Fibroblast of lung (primary cell): ENCODE measurements at regions not wholly inside any gene's neighbourhood (a gene's known extent, or its start where the extent isn't known, plus 50 kb on each side); places are given as distances from the start of the nearest gene placed in this dataset.

Experiments
- DNase-seq, 2 donors: peaks; one replicate each; pipeline versions ENCODE4 v3.0.0 to v3.0.0-alpha.2; 2010; ENCODE audit warnings: low read depth in 2 of 2
- H2AFZ ChIP-seq: 2 replicates; pipeline ENCODE4 v1.5.1; 2012; ENCODE audit warnings: low read length, control low read depth, inconsistent platforms
- H3K27ac ChIP-seq: 2 replicates; pipeline ENCODE4 v1.5.1; 2011; ENCODE audit warnings: low read length, control low read depth; ENCODE audit not compliant: insufficient read depth
- H3K27me3 ChIP-seq: 2 replicates; pipeline ENCODE4 v1.5.1; 2011; ENCODE audit warnings: mild to moderate bottlenecking, low read length; ENCODE audit not compliant: control insufficient read depth, insufficient read depth
- H3K36me3 ChIP-seq: 2 replicates; pipeline ENCODE4 v1.5.1; 2011; ENCODE audit warnings: low read length; ENCODE audit not compliant: control insufficient read depth, insufficient read depth
- H3K4me1 ChIP-seq: 2 replicates; pipeline ENCODE4 v1.5.1; 2011; ENCODE audit warnings: low read length; ENCODE audit not compliant: control insufficient read depth, insufficient read depth; ENCODE audit errors: extremely low read depth
- H3K4me2 ChIP-seq: 2 replicates; pipeline ENCODE4 v1.5.1; 2011; ENCODE audit warnings: low read length, control low read depth; ENCODE audit not compliant: insufficient read depth; ENCODE audit errors: extremely low read depth
- H3K4me3 ChIP-seq, 4 experiments: fragments of 200-600 bp in 1 of 4; sonication (generic) in 1 of 4; replicated peaks in 1 of 4; 2 replicates each; pipeline ENCODE4 v1.5.1; 2011 to 2016; ENCODE audit warnings: low read length in 4 of 4, low read depth in 3 of 4, mild to moderate bottlenecking in 3 of 4, control low read depth in 2 of 4, inconsistent platforms in 1 of 4, mixed read lengths in 1 of 4; ENCODE audit not compliant: insufficient read depth in 1 of 4; ENCODE audit errors: control extremely low read depth in 1 of 4
- H3K79me2 ChIP-seq: 2 replicates; pipeline ENCODE4 v1.5.1; 2012; ENCODE audit warnings: mild to moderate bottlenecking, low read length, inconsistent platforms; ENCODE audit not compliant: control insufficient read depth, insufficient read depth
- H3K9ac ChIP-seq: 2 replicates; pipeline ENCODE4 v1.5.1; 2011; ENCODE audit warnings: mild to moderate bottlenecking, low read length, control low read depth; ENCODE audit not compliant: insufficient read depth
- H3K9me3 ChIP-seq: 2 replicates; pipeline ENCODE4 v1.5.1; 2012; ENCODE audit warnings: low read depth, low read length; ENCODE audit not compliant: control insufficient read depth, insufficient read depth
- H4K20me1 ChIP-seq: 2 replicates; pipeline ENCODE4 v1.5.1; 2011; ENCODE audit warnings: low read length; ENCODE audit not compliant: control insufficient read depth, insufficient read depth; ENCODE audit errors: extremely low read depth
- EZH2 ChIP-seq: IDR thresholded peaks from 2 replicates; pipeline ENCODE4 v1.5.1; 2012; ENCODE audit warnings: low read length, control low read depth, mild to moderate bottlenecking; ENCODE audit errors: missing control alignments
- TF ChIP-seq, protein P1 (sequence below), 2 donors: IDR thresholded peaks in 1 of 2; conservative IDR thresholded peaks in 1 of 2; 1 replicate in 1 of 2; 2 replicates in 1 of 2; pipeline ENCODE4 v1.5.1; 2011 to 2012; ENCODE audit warnings: low read length in 2 of 2, control low read depth in 1 of 2, inconsistent platforms in 1 of 2, low read depth in 1 of 2, mild to moderate bottlenecking in 1 of 2

DNA sequence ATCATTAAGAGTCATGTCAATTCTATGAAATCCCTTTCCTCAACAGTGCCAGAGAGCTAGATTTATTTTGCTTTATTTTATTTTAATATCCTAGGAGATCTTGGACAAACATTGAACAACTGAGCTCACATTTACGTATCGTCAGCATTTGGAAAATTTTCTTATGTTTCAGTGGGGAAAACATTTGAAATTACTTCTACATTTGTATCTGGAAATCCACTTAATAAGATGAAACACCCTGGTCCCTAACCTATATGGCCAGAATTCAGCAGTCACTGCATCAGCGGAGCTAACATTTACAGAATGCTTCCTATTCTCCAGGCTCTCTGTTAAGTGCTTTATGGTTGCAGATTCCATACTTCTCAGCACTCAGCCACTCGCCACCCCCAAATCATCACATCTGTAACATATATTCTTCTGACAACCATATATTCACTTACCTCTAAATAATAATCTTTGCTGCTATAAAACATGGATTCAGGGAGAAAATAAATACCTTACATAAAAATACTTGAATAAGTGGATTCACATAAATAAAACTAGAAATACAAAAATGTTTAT, 773.9 kb downstream of the JRKL start:
- H3K36me3 ChIP-seq, result no peaks in the 10 kb centered on the region

DNA sequence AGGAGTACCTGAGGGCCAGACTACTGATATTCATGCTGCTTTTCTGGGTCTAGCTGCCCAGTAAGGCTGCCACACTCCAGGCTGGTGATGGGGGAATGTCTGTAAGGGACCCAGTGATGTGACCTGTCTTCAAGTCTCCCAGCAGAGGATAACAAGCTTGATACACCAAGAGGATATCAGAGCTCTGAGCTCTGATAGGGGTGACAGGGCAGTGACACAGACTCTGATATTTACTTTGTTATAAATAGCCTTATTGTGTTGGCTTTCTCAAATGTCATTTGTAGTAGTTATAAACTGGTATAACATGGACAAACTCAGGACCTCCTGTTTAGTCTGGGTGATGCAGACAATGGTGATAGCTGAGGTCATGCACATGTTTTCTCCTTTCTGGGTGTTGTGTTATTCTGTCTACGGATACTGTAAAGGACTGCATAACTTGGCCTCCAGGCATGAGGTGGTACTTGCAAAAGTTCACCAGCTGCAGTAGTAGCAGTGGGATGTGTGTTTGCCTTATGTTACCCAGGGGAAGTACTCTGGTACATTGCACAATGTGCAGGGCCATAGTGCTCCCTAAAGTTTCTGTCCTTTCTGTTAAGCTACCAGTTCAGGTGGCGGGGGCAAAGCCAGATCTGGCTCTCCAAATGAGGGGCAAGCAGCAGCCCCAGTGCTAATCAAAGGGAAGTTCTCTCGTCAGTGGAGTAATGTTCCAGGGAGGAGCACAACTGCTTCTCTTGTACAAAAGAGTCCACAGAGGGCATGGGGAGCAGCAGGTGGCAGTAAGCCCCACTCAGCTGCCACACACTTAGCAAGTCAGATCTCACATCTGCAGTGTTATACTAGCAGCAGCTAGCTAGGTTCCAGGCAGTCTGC, 812.2 kb downstream of the JRKL start:
- Histone ChIP-seq H3K79me2 (no peaks in the 10 kb centered on the region), H3K9me3 (no peaks in the 10 kb centered on the region), H3K36me3 (no peaks in the 10 kb centered on the region), H4K20me1 (no peaks in the 10 kb centered on the region), H3K4me2 (no peak overlapping the region), H3K4me1 (no peaks in the 10 kb centered on the region), H3K4me3 (no peak overlapping the region), H3K27me3 (no peaks in the 10 kb centered on the region), H3K27ac (no peak overlapping the region), H2AFZ (no peak overlapping the region), H3K9ac (no peak overlapping the region)
- no peak for DNase-seq
- TF ChIP-seq, protein P1, sequence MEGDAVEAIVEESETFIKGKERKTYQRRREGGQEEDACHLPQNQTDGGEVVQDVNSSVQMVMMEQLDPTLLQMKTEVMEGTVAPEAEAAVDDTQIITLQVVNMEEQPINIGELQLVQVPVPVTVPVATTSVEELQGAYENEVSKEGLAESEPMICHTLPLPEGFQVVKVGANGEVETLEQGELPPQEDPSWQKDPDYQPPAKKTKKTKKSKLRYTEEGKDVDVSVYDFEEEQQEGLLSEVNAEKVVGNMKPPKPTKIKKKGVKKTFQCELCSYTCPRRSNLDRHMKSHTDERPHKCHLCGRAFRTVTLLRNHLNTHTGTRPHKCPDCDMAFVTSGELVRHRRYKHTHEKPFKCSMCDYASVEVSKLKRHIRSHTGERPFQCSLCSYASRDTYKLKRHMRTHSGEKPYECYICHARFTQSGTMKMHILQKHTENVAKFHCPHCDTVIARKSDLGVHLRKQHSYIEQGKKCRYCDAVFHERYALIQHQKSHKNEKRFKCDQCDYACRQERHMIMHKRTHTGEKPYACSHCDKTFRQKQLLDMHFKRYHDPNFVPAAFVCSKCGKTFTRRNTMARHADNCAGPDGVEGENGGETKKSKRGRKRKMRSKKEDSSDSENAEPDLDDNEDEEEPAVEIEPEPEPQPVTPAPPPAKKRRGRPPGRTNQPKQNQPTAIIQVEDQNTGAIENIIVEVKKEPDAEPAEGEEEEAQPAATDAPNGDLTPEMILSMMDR (conservative IDR thresholded peaks at IDR 0.05 in 1 of 2, IDR thresholded peaks at IDR 0.05 in 1 of 2; ENCODE audit: low read depth in 1 of 2, low read length in 2 of 2), result no peak
- TF ChIP-seq EZH2, result no peak

More for the DNA sequence above, 773.9 kb downstream of the JRKL start:
- H4K20me1 ChIP-seq, result no peaks in the 10 kb centered on the region
- H3K79me2 ChIP-seq, result no peaks in the 10 kb centered on the region
- H3K4me2 ChIP-seq, result no peak overlapping the region
- no peaks in the 10 kb centered on the region for H3K27me3 ChIP-seq
- H3K27ac ChIP-seq, result no peak overlapping the region
- DNase-seq, result no peak
- H2AFZ ChIP-seq, result no peak overlapping the region
- H3K9me3 ChIP-seq, result no peaks in the 10 kb centered on the region
- no peaks in the 10 kb centered on the region for H3K4me1 ChIP-seq
- TF ChIP-seq, protein P1 (conservative IDR thresholded peaks at IDR 0.05 in 1 of 2, IDR thresholded peaks at IDR 0.05 in 1 of 2; ENCODE audit: low read depth in 1 of 2, low read length in 2 of 2), result no peak
- no peak for TF ChIP-seq EZH2
- no peak overlapping the region for H3K9ac ChIP-seq
- H3K4me3 ChIP-seq, result no peak overlapping the region

DNA sequence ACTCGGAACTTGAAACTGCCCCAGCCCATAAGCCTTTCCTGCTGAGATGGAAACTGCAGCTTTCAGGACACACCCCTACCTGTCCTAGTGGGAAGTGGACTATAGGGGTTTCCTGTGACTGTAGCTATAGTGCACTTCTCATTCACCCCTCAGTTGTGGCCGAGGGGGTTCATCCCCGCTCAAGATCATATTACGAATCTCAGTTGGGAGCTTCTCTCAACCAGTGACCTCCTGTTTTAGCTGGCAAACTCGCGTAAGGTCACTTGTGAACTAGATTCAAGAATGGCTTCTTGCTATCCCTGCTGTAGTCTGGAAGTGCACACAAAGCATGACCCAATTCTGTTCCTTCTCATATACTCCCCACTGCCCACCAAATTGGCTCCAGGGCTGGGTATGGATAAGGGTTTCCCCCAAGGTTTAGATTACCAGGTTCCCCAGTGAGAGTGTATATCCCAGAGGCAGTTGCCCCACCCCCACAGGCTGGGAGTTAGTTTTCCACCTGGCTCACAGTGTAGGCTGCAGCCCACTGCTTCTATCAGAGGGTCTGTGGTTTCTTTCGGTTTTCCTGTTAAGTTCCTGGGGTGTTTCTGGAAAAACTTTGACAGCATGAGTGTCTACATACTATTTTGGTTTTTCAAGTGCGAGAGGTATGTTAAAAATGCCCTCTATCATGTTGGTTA, 812.9 kb downstream of the JRKL start:
- Histone ChIP-seq H2AFZ (no peak overlapping the region), H3K9me3 (no peaks in the 10 kb centered on the region), H3K4me1 (no peaks in the 10 kb centered on the region), H4K20me1 (no peaks in the 10 kb centered on the region), H3K4me3 (no peak overlapping the region), H3K9ac (no peak overlapping the region), H3K36me3 (no peaks in the 10 kb centered on the region), H3K27ac (no peak overlapping the region), H3K27me3 (no peaks in the 10 kb centered on the region), H3K79me2 (no peaks in the 10 kb centered on the region), H3K4me2 (no peak overlapping the region)
- TF ChIP-seq, protein P1 (conservative IDR thresholded peaks at IDR 0.05 in 1 of 2, IDR thresholded peaks at IDR 0.05 in 1 of 2; ENCODE audit: low read depth in 1 of 2, low read length in 2 of 2), result no peak
- TF ChIP-seq EZH2, result no peak
- no peak for DNase-seq
